Nephron (organoid): ENCODE measurements at regions not wholly inside any gene's neighbourhood (a gene's known extent, or its start where the extent isn't known, plus 50 kb on each side); places are given as distances from the start of the nearest gene placed in this dataset.
A peak's percentile ranks its signal among the peaks of the same experiment; 100 is the strongest.
"Not testable (repeated sequence)": the region's sequence is repeated elsewhere in the genome, so short reads cannot be mapped to it uniquely, and the experiment has no call there.

Experiments
- H3K27ac Mint-ChIP-seq, 3 experiments: 2 replicates each; pipeline ENCODE4 v1.8.0; 2020; ENCODE audit warnings: mixed read lengths in 3 of 3, mild to moderate bottlenecking in 2 of 3, moderate library complexity in 1 of 3
- H3K27me3 Mint-ChIP-seq: 2 replicates; pipeline ENCODE4 v1.8.0; 2021; ENCODE audit warnings: low read depth, mild to moderate bottlenecking, moderate library complexity, mixed read lengths
- H3K36me3 Mint-ChIP-seq: 2 replicates; pipeline ENCODE4 v1.8.0; 2020; ENCODE audit warnings: low read depth, mixed read lengths
- H3K4me1 Mint-ChIP-seq: 2 replicates; pipeline ENCODE4 v1.8.0; 2020; ENCODE audit warnings: mixed read lengths
- H3K4me3 Mint-ChIP-seq, 3 experiments: 2 replicates each; pipeline ENCODE4 v1.8.0; 2020; ENCODE audit warnings: mild to moderate bottlenecking in 3 of 3, mixed read lengths in 3 of 3, moderate library complexity in 2 of 3
- H3K9me3 Mint-ChIP-seq: 2 replicates; pipeline ENCODE4 v1.8.0; 2020; ENCODE audit warnings: mixed read lengths
- CTCF ChIP-seq, 3 experiments: fragments of 200-600 bp; sonication (generic); IDR thresholded peaks; one replicate each; pipeline ENCODE4 v1.5.0; 2021; ENCODE audit warnings: antibody characterized with exemption in 3 of 3; ENCODE audit not compliant: unreplicated experiment in 3 of 3

- no peaks in the 10 kb centered on the region for H3K4me1 Mint-ChIP-seq
- peaks cover 1% of the 10 kb centered on the region for H3K9me3 Mint-ChIP-seq
- no peaks in the 10 kb centered on the region for H3K27me3 Mint-ChIP-seq
- no peak overlapping the region for H3K4me3 Mint-ChIP-seq
- no peak for TF ChIP-seq CTCF (IDR thresholded peaks at IDR 0.05; ENCODE audit: unreplicated experiment in 3 of 3)
- H3K36me3 Mint-ChIP-seq = no peaks in the 10 kb centered on the region
- no peak overlapping the region for H3K27ac Mint-ChIP-seq
These were observed 1662.8 kb upstream of the ADGRL3 start for GRCh38 chr4:59537246-59537886.

GRCh38 chr4:59539401-59539800, 1660.7 kb upstream of the ADGRL3 start:
- Mint-ChIP-seq H3K9me3 (no peaks in the 10 kb centered on the region), H3K27me3 (no peaks in the 10 kb centered on the region), H3K27ac (no peak overlapping the region), H3K36me3 (no peaks in the 10 kb centered on the region), H3K4me1 (no peaks in the 10 kb centered on the region), H3K4me3 (no peak overlapping the region)
- no peak for TF ChIP-seq CTCF (IDR thresholded peaks at IDR 0.05; ENCODE audit: unreplicated experiment in 3 of 3)

- no peaks in the 10 kb centered on the region for H3K27me3 Mint-ChIP-seq
- no peak overlapping the region for H3K27ac Mint-ChIP-seq
- H3K9me3 Mint-ChIP-seq = no peaks in the 10 kb centered on the region
- TF ChIP-seq CTCF (IDR thresholded peaks at IDR 0.05; ENCODE audit: unreplicated experiment in 3 of 3) = no peak
- H3K36me3 Mint-ChIP-seq = no peaks in the 10 kb centered on the region
- H3K4me3 Mint-ChIP-seq = no peak overlapping the region
- H3K4me1 Mint-ChIP-seq = no peaks in the 10 kb centered on the region
These were observed 1659.8 kb upstream of the ADGRL3 start for GRCh38 chr4:59540311-59540710.

- Mint-ChIP-seq H3K9me3 (no peaks in the 10 kb centered on the region), H3K4me1 (no peaks in the 10 kb centered on the region), H3K27ac (no peak overlapping the region), H3K36me3 (no peaks in the 10 kb centered on the region), H3K27me3 (no peaks in the 10 kb centered on the region), H3K4me3 (no peak overlapping the region)
- no peak for TF ChIP-seq CTCF (IDR thresholded peaks at IDR 0.05; ENCODE audit: unreplicated experiment in 3 of 3)
These were observed 1646.9 kb upstream of the ADGRL3 start for GRCh38 chr4:59553063-59553720.

GRCh38 chr4:59553721-59554091, 1646.4 kb upstream of the ADGRL3 start:
- Mint-ChIP-seq H3K4me1 (no peaks in the 10 kb centered on the region), H3K36me3 (no peaks in the 10 kb centered on the region)

GRCh38 chr4:59556191-59556590, 1643.9 kb upstream of the ADGRL3 start:
- not testable (repeated sequence) for H3K4me3 Mint-ChIP-seq

More at GRCh38 chr4:59553721-59554091, 1646.4 kb upstream of the ADGRL3 start:
- Mint-ChIP-seq H3K27ac (no peak overlapping the region), H3K4me3 (no peak overlapping the region), H3K27me3 (no peaks in the 10 kb centered on the region), H3K9me3 (no peaks in the 10 kb centered on the region)
- no peak for TF ChIP-seq CTCF (IDR thresholded peaks at IDR 0.05; ENCODE audit: unreplicated experiment in 3 of 3)

GRCh38 chr4:59560141-59560648, 1639.9 kb upstream of the ADGRL3 start:
- H3K27me3 Mint-ChIP-seq, H3K9me3 Mint-ChIP-seq, H3K36me3 Mint-ChIP-seq, H3K4me1 Mint-ChIP-seq, H3K4me3 Mint-ChIP-seq: not testable (repeated sequence)
- peak overlapping the region in 1 of 3 experiments; percentile 56 for H3K27ac Mint-ChIP-seq

More at GRCh38 chr4:59556191-59556590, 1643.9 kb upstream of the ADGRL3 start:
- not testable (repeated sequence) for H3K27ac Mint-ChIP-seq, H3K4me1 Mint-ChIP-seq, H3K27me3 Mint-ChIP-seq, H3K36me3 Mint-ChIP-seq, H3K9me3 Mint-ChIP-seq
